Testis (tissue), 2 donors: ENCODE measurements at regions not wholly inside any gene's neighbourhood (a gene's known extent, or its start where the extent isn't known, plus 50 kb on each side); places are given as distances from the start of the nearest gene placed in this dataset.

Source experiments
- CTCF ChIP-seq, 3 experiments: fragments of 450-650 bp in 2 of 3; fragments of 200-600 bp in 1 of 3; sonication (generic) in 1 of 3; IDR thresholded peaks; one replicate each; pipeline ENCODE4 v1.5.1; 2016 to 2019; ENCODE audit warnings: antibody characterized with exemption in 3 of 3, mild to moderate bottlenecking in 2 of 3, moderate library complexity in 1 of 3
- POLR2A ChIP-seq: fragments of 450-650 bp; IDR thresholded peaks from one replicate; pipeline ENCODE4 v1.6.1; 2017; ENCODE audit warnings: antibody characterized with exemption, mild to moderate bottlenecking, moderate library complexity

- TF ChIP-seq CTCF (IDR thresholded peaks at IDR 0.05) (no peak), POLR2A (no peak)
Measured at GRCh38 chr2:100702438-100703109, 117.4 kb upstream of the NPAS2 start.
